ENCODE measurements at regions not wholly inside any gene's neighbourhood (a gene's known extent, or its start where the extent isn't known, plus 50 kb on each side); places are given as distances from the start of the nearest gene placed in this dataset.

DNA sequence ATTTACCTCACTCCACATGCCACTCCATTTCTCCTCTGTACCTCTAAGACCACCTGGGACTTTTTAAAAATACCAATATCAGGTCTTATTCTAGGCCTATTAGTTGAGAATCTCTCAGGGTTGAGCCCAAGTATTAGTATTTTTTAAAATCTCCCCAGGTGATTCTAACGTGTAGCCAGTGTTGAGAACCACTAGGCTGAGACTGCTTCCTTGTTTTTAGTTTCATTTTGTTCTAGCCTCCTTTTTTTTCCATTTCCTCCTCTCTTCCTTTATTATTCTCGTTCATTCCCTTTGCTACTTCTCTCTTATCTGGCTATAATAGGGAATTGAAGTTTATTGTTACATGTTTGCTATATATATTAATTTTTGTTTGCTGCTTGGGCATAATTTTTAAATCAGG lies 217.8 kb upstream of the CD96 start:
- peaks cover 2% of the 10 kb centered on the region for H3K9me3 Mint-ChIP-seq
- H3K36me3 Mint-ChIP-seq: peaks cover 15% of the 10 kb centered on the region
- DNase-seq: no peak
- H3K4me3 Mint-ChIP-seq: peak overlapping the region; percentile 52
- H3K27ac Mint-ChIP-seq: peak overlapping the region; percentile 67
- no peaks in the 10 kb centered on the region for H3K27me3 Mint-ChIP-seq
- peaks cover 37% of the 10 kb centered on the region for H3K4me1 Mint-ChIP-seq

DNA sequence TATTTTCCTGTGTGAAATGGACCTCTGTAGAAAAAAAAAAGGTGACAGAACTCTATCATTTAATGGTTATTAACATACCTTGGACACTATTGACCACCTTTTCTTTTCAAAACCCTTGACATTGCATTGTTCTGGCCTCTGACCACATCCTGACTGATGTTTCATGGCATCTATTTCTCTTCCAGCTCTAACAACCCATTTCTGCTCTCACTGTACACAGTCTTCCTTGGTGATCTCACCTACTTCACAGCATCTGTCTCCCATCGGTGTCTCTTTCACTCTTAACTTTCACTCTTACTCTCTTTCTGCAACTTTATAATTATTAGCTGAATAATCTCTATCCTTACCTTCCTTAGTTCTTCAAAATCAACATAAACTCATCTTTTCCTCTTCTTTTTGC lies 217.4 kb upstream of the CD96 start:
- Mint-ChIP-seq H3K9me3 (peaks cover 2% of the 10 kb centered on the region), H3K4me3 (peak overlapping the region; percentile 8), H3K27ac (peak overlapping the region; percentile 67), H3K4me1 (peaks cover 37% of the 10 kb centered on the region), H3K36me3 (peaks cover 14% of the 10 kb centered on the region), H3K27me3 (no peaks in the 10 kb centered on the region)
- DNase-seq: no peak

DNA sequence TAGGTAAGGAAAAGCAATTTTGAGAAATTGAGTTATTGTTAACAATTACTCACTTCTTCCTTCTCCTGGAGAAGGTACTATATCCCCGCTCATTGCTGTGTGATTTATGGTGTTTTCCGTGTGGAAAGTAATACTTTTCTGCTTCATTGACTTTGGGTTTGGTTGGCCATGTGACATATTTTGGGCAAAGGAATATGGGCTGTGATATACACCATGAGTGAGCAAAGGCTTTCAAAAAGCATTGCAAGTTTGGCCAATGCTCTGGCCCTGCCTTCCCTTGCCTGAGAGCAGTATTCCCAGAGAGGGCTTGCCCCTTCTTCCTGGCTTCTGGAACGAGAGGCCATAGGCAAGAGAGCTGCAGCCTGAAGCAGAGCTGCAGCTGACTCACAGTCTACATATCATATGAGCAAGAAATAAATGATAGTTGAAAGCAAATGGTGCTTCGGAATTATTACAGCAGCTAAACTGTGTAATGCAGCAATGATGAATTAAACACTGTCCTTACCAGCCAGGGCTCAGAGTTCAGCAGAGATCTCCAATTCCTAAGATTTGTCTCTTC lies 216.8 kb upstream of the CD96 start:
- Mint-ChIP-seq H3K27ac (no peak overlapping the region), H3K4me1 (peaks cover 37% of the 10 kb centered on the region), H3K4me3 (no peak overlapping the region), H3K27me3 (no peaks in the 10 kb centered on the region), H3K36me3 (peaks cover 14% of the 10 kb centered on the region), H3K9me3 (peaks cover 2% of the 10 kb centered on the region)
- no peak for DNase-seq

GRCh38 chr3:111326144-111326995 lies 215.6 kb upstream of the CD96 start:
- H3K9me3 Mint-ChIP-seq: peaks cover 2% of the 10 kb centered on the region
- H3K27ac Mint-ChIP-seq: peak overlapping the region; percentile 52
- DNase-seq: peak; percentile 23
- no peaks in the 10 kb centered on the region for H3K27me3 Mint-ChIP-seq
- H3K36me3 Mint-ChIP-seq: peaks cover 14% of the 10 kb centered on the region
- H3K4me3 Mint-ChIP-seq: no peak overlapping the region
- peaks cover 31% of the 10 kb centered on the region for H3K4me1 Mint-ChIP-seq

- Mint-ChIP-seq H3K4me1 (peaks cover 19% of the 10 kb centered on the region), H3K4me3 (no peak overlapping the region), H3K27ac (no peak overlapping the region), H3K27me3 (no peaks in the 10 kb centered on the region), H3K9me3 (no peaks in the 10 kb centered on the region), H3K36me3 (peaks cover 1% of the 10 kb centered on the region)
- DNase-seq: no peak
Observed at GRCh38 chr3:111331306-111331705, 210.7 kb upstream of the CD96 start.

- H3K4me3 Mint-ChIP-seq: no peak overlapping the region
- DNase-seq: no peak
- H3K4me1 Mint-ChIP-seq: peaks cover 19% of the 10 kb centered on the region
- H3K27me3 Mint-ChIP-seq: no peaks in the 10 kb centered on the region
- H3K9me3 Mint-ChIP-seq: no peaks in the 10 kb centered on the region
- peaks cover 1% of the 10 kb centered on the region for H3K36me3 Mint-ChIP-seq
- no peak overlapping the region for H3K27ac Mint-ChIP-seq
Observed at GRCh38 chr3:111331912-111332311, 210.1 kb upstream of the CD96 start.

DNA sequence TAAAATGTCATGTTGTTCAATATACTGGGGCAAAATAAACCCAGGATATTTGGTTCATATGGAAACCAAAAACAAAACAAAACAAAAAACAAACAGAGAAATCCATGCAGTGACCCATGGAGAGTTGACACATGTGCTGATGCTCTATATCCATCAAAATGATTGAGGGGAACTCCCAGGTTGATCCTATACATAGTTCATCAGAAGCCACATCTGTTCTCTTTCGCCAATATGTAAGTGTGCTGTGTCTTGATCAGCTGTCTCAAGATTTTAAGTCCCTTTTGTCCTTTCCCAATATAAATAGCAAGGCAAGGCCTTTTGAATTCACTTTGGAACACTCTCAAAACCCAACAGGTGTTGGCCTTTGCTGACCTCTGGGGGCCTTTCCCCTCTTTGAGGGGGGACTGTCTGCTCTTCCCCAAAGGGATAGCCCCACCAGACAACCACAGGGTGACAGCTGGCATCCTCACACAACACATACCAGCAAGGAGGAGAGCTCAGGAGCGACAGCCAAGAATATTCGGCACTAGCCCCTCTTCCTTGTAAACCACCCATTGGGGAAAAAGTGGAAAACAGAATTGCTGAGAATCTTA lies 209.4 kb upstream of the CD96 start:
- Mint-ChIP-seq H3K36me3 (peaks cover 1% of the 10 kb centered on the region), H3K9me3 (no peaks in the 10 kb centered on the region), H3K27me3 (no peaks in the 10 kb centered on the region), H3K4me1 (peaks cover 23% of the 10 kb centered on the region), H3K27ac (no peak overlapping the region), H3K4me3 (no peak overlapping the region)
- no peak for DNase-seq

DNA sequence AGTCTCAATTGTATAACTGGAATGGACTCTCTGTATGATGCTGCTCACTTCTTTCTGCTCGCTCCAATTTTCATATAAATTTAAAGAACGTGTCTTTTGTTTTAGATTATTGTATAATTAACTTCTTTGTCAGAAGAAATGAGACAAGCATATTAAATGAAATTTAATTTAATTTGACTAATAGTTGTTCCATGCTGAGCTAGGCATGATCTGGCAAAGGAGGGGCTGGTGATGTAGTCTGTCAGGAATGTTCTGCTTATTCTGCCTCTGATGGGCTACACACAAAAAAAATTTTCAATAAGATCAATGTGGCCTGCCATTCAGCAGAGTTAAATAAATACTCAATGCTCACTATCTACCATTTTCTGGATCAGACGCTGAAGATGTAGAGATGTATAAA lies 208.4 kb upstream of the CD96 start:
- Mint-ChIP-seq H3K27me3 (no peaks in the 10 kb centered on the region), H3K4me3 (no peak overlapping the region), H3K27ac (no peak overlapping the region), H3K36me3 (no peaks in the 10 kb centered on the region), H3K4me1 (peaks cover 23% of the 10 kb centered on the region), H3K9me3 (no peaks in the 10 kb centered on the region)
- no peak for DNase-seq

DNA sequence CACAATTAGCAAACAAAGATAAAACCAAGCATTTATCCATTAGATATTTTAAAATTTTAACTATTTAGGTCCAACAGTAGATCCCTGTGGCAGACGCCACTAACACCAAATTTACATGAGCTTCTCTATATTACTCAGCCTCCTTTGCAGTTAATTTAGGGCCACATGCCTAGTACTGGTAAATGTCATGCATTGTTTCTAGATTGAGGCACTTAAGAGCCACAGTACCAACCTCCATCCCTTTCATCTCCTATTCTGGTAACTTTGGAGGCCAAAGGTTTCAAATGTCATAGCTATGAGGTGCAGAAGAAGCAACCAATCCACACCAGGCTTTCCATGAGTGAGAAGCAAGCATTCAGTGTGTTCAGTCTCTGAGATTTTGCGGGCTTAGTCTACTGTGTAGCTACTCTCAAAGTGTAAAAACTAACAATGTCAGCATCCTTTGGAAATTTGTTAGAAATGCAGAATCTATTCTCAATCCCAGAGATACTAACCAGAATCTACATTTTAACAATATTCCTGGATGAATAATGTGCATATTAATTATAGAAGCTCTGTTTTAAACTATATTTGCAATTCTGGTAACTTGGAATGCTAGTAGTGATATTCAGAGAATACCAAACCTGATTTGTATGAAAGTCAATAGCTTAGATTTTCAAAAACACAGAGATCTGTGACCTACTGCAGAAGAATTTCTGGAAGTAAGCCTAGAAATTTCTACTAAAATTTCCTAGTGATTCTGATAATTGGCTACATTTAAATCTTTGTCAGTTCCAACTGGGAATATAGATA lies 206.3 kb upstream of the CD96 start:
- Mint-ChIP-seq H3K27ac (no peak overlapping the region), H3K27me3 (no peaks in the 10 kb centered on the region), H3K4me3 (no peak overlapping the region), H3K36me3 (no peaks in the 10 kb centered on the region), H3K4me1 (peaks cover 23% of the 10 kb centered on the region), H3K9me3 (peaks cover 5% of the 10 kb centered on the region)
- DNase-seq: no peak

DNA sequence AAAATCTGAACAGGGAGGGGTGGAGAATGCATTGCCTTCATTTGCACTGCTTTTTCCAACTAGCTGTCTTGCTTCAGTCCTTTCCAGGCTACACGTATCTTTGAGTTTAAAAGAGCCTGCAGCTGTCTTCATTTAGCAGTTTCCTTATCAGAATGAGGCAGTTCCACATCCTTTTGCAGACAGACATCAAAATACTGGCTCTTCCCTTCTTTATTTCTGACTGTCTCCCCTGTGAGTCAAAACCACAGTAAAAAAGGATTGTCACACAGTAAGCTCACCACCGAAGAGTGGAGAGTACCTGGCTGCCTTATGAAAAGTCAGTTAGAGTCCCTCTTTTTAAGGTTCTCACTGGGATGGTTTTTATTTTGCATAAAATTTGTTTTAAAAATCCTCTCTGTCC lies 205.5 kb upstream of the CD96 start:
- peaks cover 23% of the 10 kb centered on the region for H3K4me1 Mint-ChIP-seq
- H3K27me3 Mint-ChIP-seq: no peaks in the 10 kb centered on the region
- H3K4me3 Mint-ChIP-seq: no peak overlapping the region
- no peak for DNase-seq
- peaks cover 7% of the 10 kb centered on the region for H3K9me3 Mint-ChIP-seq
- H3K36me3 Mint-ChIP-seq: peaks cover 2% of the 10 kb centered on the region
- H3K27ac Mint-ChIP-seq: no peak overlapping the region

DNA sequence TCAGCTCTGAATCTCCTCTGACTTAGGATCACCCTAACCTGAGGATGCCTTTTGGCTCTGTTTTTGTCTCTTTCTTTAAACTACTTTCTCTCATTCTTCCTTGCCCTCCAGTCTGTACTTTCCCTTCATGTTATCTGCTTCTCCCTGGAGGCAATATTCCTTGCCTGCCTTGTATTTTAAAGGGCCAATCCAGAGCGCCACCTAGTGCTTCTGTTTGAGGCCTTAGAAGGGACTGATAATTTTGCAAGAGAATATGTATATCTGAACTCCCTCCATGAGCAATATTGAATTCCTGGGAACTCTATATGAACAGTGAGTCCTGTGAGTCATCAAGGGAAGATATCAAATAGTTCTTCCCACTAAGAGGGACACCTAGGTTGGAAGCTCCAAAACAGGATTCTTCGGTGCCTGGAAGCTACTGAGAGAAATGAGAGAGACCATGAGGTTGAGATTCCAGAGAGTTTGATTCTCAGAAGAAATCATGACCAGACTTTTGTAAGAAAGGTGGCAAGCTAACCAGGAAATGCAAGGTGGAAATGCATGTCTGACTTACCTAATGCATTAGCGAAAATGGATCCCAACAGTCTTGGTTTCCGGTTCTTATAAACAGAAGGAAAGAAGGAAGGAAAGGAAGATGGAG lies 203.8 kb upstream of the CD96 start:
- peaks cover 18% of the 10 kb centered on the region for H3K4me1 Mint-ChIP-seq
- H3K27ac Mint-ChIP-seq: no peak overlapping the region
- DNase-seq: peak; percentile 17
- H3K27me3 Mint-ChIP-seq: no peaks in the 10 kb centered on the region
- H3K9me3 Mint-ChIP-seq: peaks cover 7% of the 10 kb centered on the region
- H3K4me3 Mint-ChIP-seq: no peak overlapping the region
- H3K36me3 Mint-ChIP-seq: peaks cover 2% of the 10 kb centered on the region

DNA sequence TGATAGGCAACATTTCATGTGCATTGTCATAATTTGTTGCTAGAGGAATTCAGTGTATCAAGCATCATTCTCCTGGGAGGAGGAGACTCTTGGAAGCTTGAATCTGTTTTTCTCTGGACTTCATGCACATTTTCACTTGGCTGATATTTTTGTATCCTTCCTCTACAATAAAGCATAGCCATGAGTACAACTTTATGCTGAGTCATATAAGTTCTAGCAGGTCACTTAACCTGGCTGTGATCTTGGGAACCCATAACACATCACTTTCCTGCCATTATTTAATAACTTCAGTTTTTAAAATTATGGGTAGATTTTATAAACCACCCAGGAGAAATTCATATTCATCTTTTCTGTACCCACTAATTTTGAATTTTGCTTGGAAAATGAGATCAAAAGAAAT lies 203.0 kb upstream of the CD96 start:
- DNase-seq: no peak
- no peak overlapping the region for H3K4me3 Mint-ChIP-seq
- peaks cover 7% of the 10 kb centered on the region for H3K9me3 Mint-ChIP-seq
- H3K27ac Mint-ChIP-seq: no peak overlapping the region
- peaks cover 16% of the 10 kb centered on the region for H3K4me1 Mint-ChIP-seq
- H3K27me3 Mint-ChIP-seq: no peaks in the 10 kb centered on the region
- peaks cover 2% of the 10 kb centered on the region for H3K36me3 Mint-ChIP-seq

- peaks cover 7% of the 10 kb centered on the region for H3K9me3 Mint-ChIP-seq
- no peak for DNase-seq
- H3K27me3 Mint-ChIP-seq: no peaks in the 10 kb centered on the region
- peaks cover 3% of the 10 kb centered on the region for H3K4me1 Mint-ChIP-seq
- H3K27ac Mint-ChIP-seq: no peak overlapping the region
- H3K36me3 Mint-ChIP-seq: peaks cover 1% of the 10 kb centered on the region
- no peak overlapping the region for H3K4me3 Mint-ChIP-seq
Observed at GRCh38 chr3:111351334-111351733, 190.7 kb upstream of the CD96 start.

GRCh38 chr3:111352585-111352984 lies 189.4 kb upstream of the CD96 start:
- Mint-ChIP-seq H3K9me3 (peaks cover 5% of the 10 kb centered on the region), H3K36me3 (no peaks in the 10 kb centered on the region), H3K4me3 (no peak overlapping the region), H3K27me3 (no peaks in the 10 kb centered on the region), H3K27ac (no peak overlapping the region), H3K4me1 (peaks cover 3% of the 10 kb centered on the region)
- no peak for DNase-seq

Data from activated naive CD8-positive, alpha-beta T cell treated with anti-CD3 and anti-CD28 coated beads for 36 hours (primary cell).